ENCODE measurements at regions not wholly inside any gene's neighbourhood (a gene's known extent, or its start where the extent isn't known, plus 50 kb on each side); places are given as distances from the start of the nearest gene placed in this dataset.

DNA sequence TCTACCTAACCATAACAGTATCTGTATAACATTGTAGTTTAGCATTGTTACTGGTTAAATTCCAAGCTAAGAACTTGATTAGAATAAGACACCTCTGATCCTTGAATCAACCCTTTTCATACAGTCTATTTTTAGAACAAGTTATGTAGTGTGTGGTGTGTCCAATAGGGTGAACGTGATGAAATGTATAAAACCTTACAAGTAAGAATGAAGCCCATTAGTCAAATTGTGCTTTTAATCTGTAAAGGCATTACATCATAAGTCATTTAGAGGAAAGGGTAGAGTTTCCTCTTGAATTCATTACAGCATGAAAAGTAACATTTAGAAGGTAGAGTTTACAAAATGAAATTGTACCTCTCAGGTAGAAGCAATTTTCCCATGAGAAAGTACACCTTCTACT is 479.2 kb downstream of the LTN1 start:
- TF ChIP-seq, protein P1, sequence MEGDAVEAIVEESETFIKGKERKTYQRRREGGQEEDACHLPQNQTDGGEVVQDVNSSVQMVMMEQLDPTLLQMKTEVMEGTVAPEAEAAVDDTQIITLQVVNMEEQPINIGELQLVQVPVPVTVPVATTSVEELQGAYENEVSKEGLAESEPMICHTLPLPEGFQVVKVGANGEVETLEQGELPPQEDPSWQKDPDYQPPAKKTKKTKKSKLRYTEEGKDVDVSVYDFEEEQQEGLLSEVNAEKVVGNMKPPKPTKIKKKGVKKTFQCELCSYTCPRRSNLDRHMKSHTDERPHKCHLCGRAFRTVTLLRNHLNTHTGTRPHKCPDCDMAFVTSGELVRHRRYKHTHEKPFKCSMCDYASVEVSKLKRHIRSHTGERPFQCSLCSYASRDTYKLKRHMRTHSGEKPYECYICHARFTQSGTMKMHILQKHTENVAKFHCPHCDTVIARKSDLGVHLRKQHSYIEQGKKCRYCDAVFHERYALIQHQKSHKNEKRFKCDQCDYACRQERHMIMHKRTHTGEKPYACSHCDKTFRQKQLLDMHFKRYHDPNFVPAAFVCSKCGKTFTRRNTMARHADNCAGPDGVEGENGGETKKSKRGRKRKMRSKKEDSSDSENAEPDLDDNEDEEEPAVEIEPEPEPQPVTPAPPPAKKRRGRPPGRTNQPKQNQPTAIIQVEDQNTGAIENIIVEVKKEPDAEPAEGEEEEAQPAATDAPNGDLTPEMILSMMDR (IDR thresholded peaks at IDR 0.05; ENCODE audit: insufficient read depth, low read length, severe bottlenecking), result no peak
- H3K27me3 ChIP-seq (ENCODE audit: control insufficient read depth, insufficient read depth, low read length), result no peaks in the 10 kb centered on the region
- H3K36me3 ChIP-seq (ENCODE audit: control insufficient read depth, insufficient read depth, low read length), result no peaks in the 10 kb centered on the region
- H3K4me3 ChIP-seq (ENCODE audit: low read depth, low read length), result no peak overlapping the region
- FAIRE-seq, result no peak
- no peak for DNase-seq (ENCODE audit: low read depth)

DNA sequence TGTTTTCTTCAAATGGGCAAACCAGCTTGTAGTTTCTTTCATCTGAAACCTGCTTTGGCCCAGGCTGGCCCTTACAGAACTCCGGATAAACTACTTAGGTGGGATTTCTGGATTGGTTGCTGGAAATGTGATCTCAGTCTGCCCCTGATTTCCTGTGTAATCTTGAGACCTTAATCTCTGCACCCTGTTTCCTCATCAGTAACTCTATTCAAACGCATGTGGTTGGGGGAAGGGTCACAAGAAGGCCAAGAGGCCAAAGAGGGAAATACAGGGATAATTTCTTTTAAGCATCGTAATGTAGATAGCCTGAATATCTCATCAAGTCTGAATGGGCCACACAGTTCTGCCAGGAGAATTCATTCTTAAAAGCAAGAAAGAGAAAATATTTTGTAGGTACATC is 483.6 kb downstream of the LTN1 start:
- Histone ChIP-seq H3K36me3 (ENCODE audit: control insufficient read depth, insufficient read depth, low read length) (no peaks in the 10 kb centered on the region), H3K27me3 (ENCODE audit: control insufficient read depth, insufficient read depth, low read length) (no peaks in the 10 kb centered on the region), H3K4me3 (ENCODE audit: low read depth, low read length) (no peak overlapping the region)
- TF ChIP-seq, protein P1 (IDR thresholded peaks at IDR 0.05; ENCODE audit: insufficient read depth, low read length, severe bottlenecking), result no peak
- FAIRE-seq (no peak), DNase-seq (ENCODE audit: low read depth) (no peak)

DNA sequence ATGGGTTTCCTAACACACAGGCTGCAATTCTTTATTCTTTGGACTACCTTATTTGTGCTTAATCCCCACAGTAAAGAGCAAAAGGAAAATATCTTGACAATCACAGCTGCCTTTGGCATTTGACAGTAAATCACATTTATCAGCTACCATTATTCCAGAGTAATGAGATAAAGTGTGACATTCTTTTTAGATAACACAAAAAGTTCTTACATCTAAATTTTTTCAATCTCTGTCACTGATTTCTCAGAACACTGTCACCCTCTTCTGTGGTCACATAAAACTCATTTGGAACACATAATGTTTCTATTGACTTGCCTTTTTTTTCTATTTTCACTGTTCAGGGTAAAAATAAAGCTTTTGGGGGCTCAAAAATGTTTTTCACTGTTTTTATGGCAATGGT is 484.6 kb downstream of the LTN1 start:
- no peaks in the 10 kb centered on the region for H3K36me3 ChIP-seq (ENCODE audit: control insufficient read depth, insufficient read depth, low read length)
- H3K4me3 ChIP-seq (ENCODE audit: low read depth, low read length), result no peak overlapping the region
- DNase-seq (ENCODE audit: low read depth) (no peak), FAIRE-seq (no peak)
- TF ChIP-seq, protein P1 (IDR thresholded peaks at IDR 0.05; ENCODE audit: insufficient read depth, low read length, severe bottlenecking), result no peak
- H3K27me3 ChIP-seq (ENCODE audit: control insufficient read depth, insufficient read depth, low read length), result no peaks in the 10 kb centered on the region

DNA sequence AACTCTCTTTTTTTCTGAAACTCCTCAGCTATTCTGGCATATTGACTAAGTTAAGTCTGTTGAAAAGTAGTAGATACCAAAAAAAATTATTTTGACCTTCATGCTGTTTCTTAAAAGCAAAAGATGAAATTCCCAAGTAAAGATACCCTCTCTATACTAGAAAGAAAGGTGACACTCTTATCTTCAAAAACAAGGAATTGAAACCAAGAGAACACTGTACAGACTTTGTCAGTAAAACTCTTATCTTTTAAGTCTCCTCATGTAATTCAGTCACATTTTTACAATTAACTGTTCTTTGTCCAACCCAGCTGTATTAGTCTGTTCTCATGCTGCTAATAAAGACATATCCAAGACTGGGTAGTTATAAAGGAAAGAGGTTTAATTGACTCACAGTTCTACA is 496.2 kb downstream of the LTN1 start:
- FAIRE-seq (no peak), DNase-seq (ENCODE audit: low read depth) (no peak)
- TF ChIP-seq, protein P1 (IDR thresholded peaks at IDR 0.05; ENCODE audit: insufficient read depth, low read length, severe bottlenecking), result no peak
- Histone ChIP-seq H3K4me3 (ENCODE audit: low read depth, low read length) (no peak overlapping the region), H3K36me3 (ENCODE audit: control insufficient read depth, insufficient read depth, low read length) (no peaks in the 10 kb centered on the region), H3K27me3 (ENCODE audit: control insufficient read depth, insufficient read depth, low read length) (no peaks in the 10 kb centered on the region)

DNA sequence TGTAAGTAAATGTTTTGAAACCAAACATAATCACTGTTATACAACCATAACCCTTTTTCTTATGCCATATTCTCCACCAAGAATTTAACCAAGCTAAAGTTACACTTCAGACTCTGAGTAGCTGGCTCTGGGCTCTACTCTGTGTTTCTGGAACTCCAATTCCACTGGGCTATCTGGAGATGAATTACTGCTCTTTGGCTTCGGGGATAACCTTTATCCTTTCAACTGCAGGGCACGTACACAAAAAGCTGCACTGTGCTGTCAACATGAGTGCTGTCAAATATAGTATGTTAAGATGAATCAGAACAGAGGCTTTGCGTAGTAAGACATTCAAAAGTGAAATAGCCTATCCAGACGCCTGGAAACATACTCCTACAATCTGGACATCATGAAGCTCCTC is 500.6 kb downstream of the LTN1 start:
- H3K27me3 ChIP-seq (ENCODE audit: control insufficient read depth, insufficient read depth, low read length), result no peaks in the 10 kb centered on the region
- no peak overlapping the region for H3K4me3 ChIP-seq (ENCODE audit: low read depth, low read length)
- no peaks in the 10 kb centered on the region for H3K36me3 ChIP-seq (ENCODE audit: control insufficient read depth, insufficient read depth, low read length)
- DNase-seq (ENCODE audit: low read depth) (no peak), FAIRE-seq (no peak)
- TF ChIP-seq, protein P1 (IDR thresholded peaks at IDR 0.05; ENCODE audit: insufficient read depth, low read length, severe bottlenecking), result no peak

DNA sequence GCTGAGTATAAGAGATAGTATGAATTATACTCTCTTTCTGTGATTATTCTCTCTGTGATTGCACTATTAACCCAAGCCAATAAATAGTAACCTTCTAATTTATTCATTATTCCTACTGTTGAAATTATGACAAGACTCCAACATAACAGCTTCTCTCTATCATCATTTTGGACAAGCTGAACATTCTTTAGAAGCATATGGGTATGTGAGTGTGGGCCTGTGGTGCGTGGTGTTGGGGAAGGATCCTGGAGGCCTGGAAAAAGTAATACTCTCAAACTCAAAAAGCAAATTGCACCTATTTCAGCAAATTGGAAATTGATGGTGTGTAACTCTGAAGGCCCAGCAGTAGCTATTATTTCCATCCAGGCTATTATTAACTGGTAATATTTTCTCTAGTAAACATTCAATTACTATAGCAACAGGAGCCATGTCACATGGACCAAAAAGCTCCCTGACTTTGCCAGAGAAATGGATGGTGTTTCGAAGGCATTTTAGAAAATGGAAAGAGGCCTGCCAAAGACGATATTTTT is 502.8 kb downstream of the LTN1 start:
- Histone ChIP-seq H3K4me3 (ENCODE audit: low read depth, low read length) (no peak overlapping the region), H3K36me3 (ENCODE audit: control insufficient read depth, insufficient read depth, low read length) (no peaks in the 10 kb centered on the region), H3K27me3 (ENCODE audit: control insufficient read depth, insufficient read depth, low read length) (no peaks in the 10 kb centered on the region)
- DNase-seq (ENCODE audit: low read depth) (no peak), FAIRE-seq (no peak)
- TF ChIP-seq, protein P1 (IDR thresholded peaks at IDR 0.05; ENCODE audit: insufficient read depth, low read length, severe bottlenecking), result no peak
